Cardiac fibroblast (primary cell): ENCODE measurements at regions not wholly inside any gene's neighbourhood (a gene's known extent, or its start where the extent isn't known, plus 50 kb on each side); places are given as distances from the start of the nearest gene placed in this dataset.

Experiments used
- DNase-seq, 2 donors: peaks; one replicate each; pipeline versions ENCODE4 v3.0.0 to v3.0.0-alpha.2; 2010; ENCODE audit warnings: low read depth in 2 of 2
- H3K4me3 ChIP-seq, 2 donors: replicated peaks in 1 of 2; 1 replicate in 1 of 2; 2 replicates in 1 of 2; pipeline ENCODE4 v1.5.1; 2011; ENCODE audit warnings: low read depth in 2 of 2, low read length in 2 of 2, mild to moderate bottlenecking in 2 of 2, moderate library complexity in 1 of 2
- CTCF ChIP-seq: IDR thresholded peaks from one replicate; pipeline ENCODE4 v1.5.1; 2011; ENCODE audit warnings: low read depth, mild to moderate bottlenecking, low read length, inconsistent platforms

DNA sequence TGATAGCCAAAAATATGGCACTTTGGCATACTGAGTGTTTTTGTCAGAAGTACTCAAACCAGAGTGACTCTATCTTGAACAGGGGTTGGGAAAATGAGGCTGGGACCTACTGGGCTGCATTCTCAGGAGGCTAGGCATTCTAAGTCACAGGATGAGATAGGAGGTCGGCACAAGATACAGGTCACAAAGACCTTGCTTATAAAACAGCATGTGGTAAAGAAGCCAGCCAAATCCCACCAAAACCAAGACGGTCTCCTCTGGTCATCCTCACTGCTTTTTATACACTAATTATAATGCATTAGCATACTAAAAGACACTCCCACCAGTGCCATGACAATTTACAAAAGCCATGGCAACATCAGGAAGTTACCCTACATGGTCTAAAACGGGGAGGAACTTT, 985.1 kb downstream of the HACE1 start:
- no peak overlapping the region for H3K4me3 ChIP-seq
- TF ChIP-seq CTCF = no peak
- DNase-seq = no peak

- DNase-seq = peak; percentile 15 to 54
- TF ChIP-seq CTCF = no peak
- H3K4me3 ChIP-seq = no peak overlapping the region
Measured at GRCh38 chr6:103872678-103873077, 987.0 kb downstream of the HACE1 start.

- H3K4me3 ChIP-seq = no peak overlapping the region
- DNase-seq = no peak
- TF ChIP-seq CTCF = no peak
Measured at GRCh38 chr6:103872233-103872632, 987.5 kb downstream of the HACE1 start.

GRCh38 chr6:103870970-103871369, 988.7 kb downstream of the HACE1 start:
- DNase-seq = peak; percentile 48 to 62
- TF ChIP-seq CTCF = no peak
- H3K4me3 ChIP-seq = no peak overlapping the region

- TF ChIP-seq CTCF = no peak
- DNase-seq = no peak
- H3K4me3 ChIP-seq = no peak overlapping the region
Measured at GRCh38 chr6:103862297-103862696, 997.4 kb downstream of the HACE1 start.

DNA sequence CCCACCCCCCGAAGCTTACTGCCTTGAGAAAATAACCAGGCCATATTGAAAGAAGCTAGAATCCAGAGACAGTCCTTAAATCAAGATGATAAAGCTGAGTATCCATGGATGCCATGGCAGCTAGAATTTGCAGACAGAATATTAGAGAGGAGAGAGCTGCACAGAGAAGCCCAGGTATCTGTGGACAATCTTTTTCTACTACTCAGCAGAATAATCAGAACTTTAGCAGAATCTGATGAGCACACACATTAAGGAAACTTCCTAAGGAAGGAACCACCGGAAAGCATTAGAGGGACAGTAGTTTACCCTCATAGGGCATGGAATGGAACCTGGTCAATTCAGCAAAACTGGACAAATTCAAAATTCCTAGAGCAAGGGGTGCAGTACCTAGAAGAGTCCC, 1001.7 kb downstream of the HACE1 start:
- DNase-seq = no peak
- TF ChIP-seq CTCF = no peak
- H3K4me3 ChIP-seq = no peak overlapping the region

DNA sequence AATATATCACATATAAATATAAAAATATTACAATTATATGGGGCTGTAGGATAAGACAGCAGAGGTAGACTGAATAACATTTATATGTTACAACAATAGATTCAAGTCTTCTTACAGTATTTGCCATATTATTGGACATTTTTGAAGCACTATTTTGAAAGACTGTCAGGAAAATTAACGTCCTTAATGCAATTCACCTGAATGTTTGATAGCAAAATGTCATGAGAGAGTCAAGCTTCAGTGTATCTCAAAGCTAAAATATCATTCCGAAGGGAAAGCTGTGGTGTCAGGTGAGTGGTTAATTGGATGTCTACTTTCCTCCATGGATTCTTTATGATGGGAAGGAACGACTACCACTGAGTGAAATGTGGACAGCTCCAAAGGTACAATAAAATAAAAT, 1004.0 kb downstream of the HACE1 start:
- no peak for TF ChIP-seq CTCF

More for the DNA sequence above, 1004.0 kb downstream of the HACE1 start:
- H3K4me3 ChIP-seq = no peak overlapping the region
- DNase-seq = no peak
